ENCODE measurements at regions not wholly inside any gene's neighbourhood (a gene's known extent, or its start where the extent isn't known, plus 50 kb on each side); places are given as distances from the start of the nearest gene placed in this dataset.

DNA sequence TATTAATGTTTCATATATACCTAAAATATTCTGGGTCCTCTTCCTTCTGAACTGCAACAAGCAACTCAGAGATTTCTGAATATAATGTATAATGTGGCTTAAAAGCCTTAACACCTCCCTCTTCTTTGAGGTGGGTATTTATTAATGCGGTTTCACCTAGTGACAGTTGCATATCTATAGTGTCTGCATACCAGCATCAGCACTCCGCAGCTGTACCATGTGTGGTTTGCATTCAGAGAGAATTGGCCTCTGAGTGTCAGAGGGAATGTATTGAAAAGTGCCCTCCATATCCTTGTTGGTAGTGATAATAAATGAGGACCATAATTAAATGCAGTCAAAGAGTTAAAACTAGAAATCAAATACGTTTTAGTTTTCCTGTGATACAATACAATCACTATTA is 256.6 kb upstream of the ARRDC3 start:
- in situ Hi-C loops (cut with HindIII; ENCODE audit: low sequenced_read_pairs), result no loop called here
- TF ChIP-seq, protein P1, sequence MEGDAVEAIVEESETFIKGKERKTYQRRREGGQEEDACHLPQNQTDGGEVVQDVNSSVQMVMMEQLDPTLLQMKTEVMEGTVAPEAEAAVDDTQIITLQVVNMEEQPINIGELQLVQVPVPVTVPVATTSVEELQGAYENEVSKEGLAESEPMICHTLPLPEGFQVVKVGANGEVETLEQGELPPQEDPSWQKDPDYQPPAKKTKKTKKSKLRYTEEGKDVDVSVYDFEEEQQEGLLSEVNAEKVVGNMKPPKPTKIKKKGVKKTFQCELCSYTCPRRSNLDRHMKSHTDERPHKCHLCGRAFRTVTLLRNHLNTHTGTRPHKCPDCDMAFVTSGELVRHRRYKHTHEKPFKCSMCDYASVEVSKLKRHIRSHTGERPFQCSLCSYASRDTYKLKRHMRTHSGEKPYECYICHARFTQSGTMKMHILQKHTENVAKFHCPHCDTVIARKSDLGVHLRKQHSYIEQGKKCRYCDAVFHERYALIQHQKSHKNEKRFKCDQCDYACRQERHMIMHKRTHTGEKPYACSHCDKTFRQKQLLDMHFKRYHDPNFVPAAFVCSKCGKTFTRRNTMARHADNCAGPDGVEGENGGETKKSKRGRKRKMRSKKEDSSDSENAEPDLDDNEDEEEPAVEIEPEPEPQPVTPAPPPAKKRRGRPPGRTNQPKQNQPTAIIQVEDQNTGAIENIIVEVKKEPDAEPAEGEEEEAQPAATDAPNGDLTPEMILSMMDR (IDR thresholded peaks at IDR 0.05; ENCODE audit: low read depth, low read length, missing control alignments), result no peak
- H3K4me3 ChIP-seq (ENCODE audit: low read depth, low read length), result no peak overlapping the region
- no peak for DNase-seq (ENCODE audit: low read depth)

DNA sequence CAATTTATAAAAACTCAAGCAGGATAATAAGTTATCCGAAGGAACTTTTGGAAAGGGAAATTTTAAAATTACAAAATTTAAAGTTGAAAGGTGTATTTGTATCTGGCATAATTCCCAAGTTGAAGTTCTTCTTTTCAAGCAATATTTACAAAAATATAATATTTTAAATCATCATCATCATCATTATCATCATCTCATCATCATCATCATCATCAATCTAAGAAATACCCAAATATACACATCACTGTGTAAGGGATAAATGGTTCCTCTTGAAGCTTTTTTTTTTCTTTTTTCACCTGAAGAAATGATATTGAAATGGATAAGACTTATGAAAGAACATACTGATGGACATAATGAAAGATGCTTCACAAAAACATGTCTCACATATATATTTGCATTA is 254.9 kb upstream of the ARRDC3 start:
- no peak for DNase-seq (ENCODE audit: low read depth)
- H3K4me3 ChIP-seq (ENCODE audit: low read depth, low read length), result no peak overlapping the region
- TF ChIP-seq, protein P1 (IDR thresholded peaks at IDR 0.05; ENCODE audit: low read depth, low read length, missing control alignments), result no peak
- in situ Hi-C loops (cut with HindIII; ENCODE audit: low sequenced_read_pairs), result no loop called here

DNA sequence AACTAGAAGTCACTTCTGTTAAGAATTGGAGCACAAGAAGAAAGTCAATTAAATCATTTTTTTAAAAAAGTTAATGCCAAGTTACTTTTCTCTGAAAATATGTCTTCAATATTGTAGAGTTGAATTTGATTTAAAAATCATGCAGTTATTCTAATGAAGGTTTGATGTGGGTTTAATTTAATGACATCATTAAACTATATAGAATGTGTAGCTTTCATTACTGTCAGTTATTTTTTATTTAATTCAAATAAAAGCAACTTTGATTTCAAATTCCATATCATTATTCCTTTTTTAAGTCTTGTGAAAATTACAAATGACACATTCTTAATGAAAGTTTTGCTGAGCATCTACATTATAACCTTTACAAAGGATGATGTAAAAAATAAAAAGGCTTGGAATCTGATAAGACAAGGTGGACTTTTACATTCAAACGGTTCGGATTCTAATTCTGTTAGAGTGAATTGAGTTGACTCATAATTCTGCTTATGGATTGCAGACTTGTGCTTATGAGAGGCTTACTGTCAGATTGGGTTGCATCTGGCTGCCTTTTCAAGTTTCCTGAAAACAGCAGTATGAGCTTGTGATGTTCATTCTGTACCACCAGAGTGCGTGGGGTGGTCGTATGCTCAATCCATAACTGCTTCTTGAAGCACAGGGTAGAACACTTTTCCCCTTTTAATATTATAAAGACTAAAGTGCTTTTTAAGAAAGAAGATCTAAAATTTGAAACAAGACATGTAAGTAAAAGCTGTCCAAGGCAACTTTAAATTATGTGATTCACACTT is 253.0 kb upstream of the ARRDC3 start:
- no peak for DNase-seq (ENCODE audit: low read depth)
- TF ChIP-seq, protein P1 (IDR thresholded peaks at IDR 0.05; ENCODE audit: low read depth, low read length, missing control alignments), result no peak
- in situ Hi-C loops (cut with HindIII; ENCODE audit: low sequenced_read_pairs), result no loop called here
- no peak overlapping the region for H3K4me3 ChIP-seq (ENCODE audit: low read depth, low read length)

DNA sequence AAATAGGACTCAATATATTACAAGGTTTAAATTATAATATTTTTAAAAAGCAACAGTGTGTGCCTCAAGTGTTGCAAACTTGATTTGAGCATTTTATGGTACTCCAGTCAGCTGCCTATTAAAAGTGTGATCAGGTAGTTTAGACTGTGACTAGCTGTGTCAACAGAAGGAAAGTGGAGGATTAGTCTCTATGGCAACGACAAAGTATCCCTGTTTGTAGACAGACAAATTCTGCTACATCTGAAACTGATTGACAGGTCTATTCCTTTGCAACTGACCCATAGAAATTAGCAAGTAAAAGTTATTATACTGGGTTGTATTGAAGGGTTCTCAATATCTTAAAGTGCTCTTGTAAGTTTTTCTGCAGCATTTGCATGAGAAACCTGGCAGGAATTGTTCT is 249.8 kb upstream of the ARRDC3 start:
- TF ChIP-seq, protein P1 (IDR thresholded peaks at IDR 0.05; ENCODE audit: low read depth, low read length, missing control alignments), result no peak
- no peak for DNase-seq (ENCODE audit: low read depth)
- no peak overlapping the region for H3K4me3 ChIP-seq (ENCODE audit: low read depth, low read length)
- in situ Hi-C loops (cut with HindIII; ENCODE audit: low sequenced_read_pairs), result no loop called here

DNA sequence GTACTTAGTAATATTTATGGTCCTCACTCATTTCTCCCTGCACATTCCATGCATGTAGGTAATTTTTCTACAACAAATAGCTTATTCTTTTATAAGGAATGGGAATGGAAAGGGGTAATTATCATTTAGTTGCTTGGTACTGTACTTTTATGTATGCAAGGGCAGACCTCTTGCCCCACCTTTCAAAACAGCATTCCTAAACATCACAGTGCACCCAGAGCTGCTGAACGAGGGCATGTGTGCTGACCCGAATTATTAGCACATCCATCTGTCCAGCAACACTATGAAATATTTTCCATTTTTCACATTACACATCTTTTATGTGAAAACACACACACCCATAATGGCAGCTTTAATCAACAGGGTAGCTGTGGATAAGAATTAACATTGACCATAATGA is 228.6 kb upstream of the ARRDC3 start:
- DNase-seq (ENCODE audit: low read depth), result no peak
- no peak overlapping the region for H3K4me3 ChIP-seq (ENCODE audit: low read depth, low read length)
- in situ Hi-C loops (cut with HindIII; ENCODE audit: low sequenced_read_pairs), result no loop called here
- TF ChIP-seq, protein P1 (IDR thresholded peaks at IDR 0.05; ENCODE audit: low read depth, low read length, missing control alignments), result no peak

DNA sequence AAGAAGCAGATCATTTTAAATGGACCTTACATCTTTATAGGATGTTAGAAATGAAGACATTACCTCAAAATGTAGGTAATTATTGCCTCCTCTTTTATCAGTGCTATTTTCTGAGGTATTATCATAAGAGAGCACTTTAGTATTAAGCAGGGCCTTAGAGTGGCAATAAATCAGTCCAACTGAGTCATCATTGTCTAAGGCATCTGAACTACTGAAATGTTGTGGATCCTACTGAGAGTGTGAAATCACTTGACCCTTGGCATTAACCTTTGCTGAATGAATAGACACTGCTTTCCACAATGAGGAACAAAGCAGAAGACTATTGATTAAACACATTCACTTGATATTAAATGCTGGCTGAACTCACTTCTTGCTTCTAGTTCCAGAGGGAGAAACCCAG is 224.6 kb upstream of the ARRDC3 start:
- TF ChIP-seq, protein P1 (IDR thresholded peaks at IDR 0.05; ENCODE audit: low read depth, low read length, missing control alignments), result no peak
- in situ Hi-C loops (cut with HindIII; ENCODE audit: low sequenced_read_pairs), result loop anchor here (5.0 kb wide), 1 partner anchor 90 kb away; no protein-coding TSS in a partner anchor
- DNase-seq (ENCODE audit: low read depth), result no peak
- H3K4me3 ChIP-seq (ENCODE audit: low read depth, low read length), result no peak overlapping the region

All from astrocyte of the cerebellum (primary cell).